Stimulated activated CD8-positive, alpha-beta memory T cell treated with anti-CD3 and anti-CD28 coated beads, Interleukin-2, amount 100 ng/mL, for 1 hour (primary cell): ENCODE measurements at regions not wholly inside any gene's neighbourhood (a gene's known extent, or its start where the extent isn't known, plus 50 kb on each side); places are given as distances from the start of the nearest gene placed in this dataset.

Source experiments
- DNase-seq, 2 donors: peaks; one replicate each; pipeline ENCODE4 v3.0.0-alpha.2; 2020; ENCODE audit warnings: low read depth in 2 of 2

DNA sequence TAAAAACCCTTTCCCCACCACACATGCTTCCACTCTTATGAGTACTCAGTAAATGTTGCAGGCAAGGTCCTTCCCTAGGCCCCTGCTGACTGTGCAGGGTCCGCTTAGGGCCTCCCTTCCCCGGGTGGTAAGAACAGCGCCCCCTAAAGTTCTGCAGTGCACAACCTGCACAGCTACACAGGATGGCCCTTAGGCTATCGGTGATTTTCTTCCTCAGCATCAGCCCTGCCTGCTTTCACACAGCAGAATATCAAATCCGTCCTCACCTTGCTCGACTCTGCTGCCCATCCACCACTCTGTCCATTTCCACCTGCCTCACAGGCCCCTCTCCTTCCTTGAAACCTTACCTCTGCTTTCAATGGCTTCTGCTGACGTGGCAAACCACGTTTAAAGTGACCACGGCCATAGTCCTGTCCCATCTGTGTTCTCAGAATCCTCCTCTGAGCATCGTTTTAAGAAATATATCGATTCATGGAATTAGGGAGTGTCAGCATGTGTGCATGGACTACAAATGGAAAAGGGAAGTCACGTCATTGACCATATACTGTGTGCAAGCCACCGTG lies 51.4 kb upstream of the TMEM132E start:
- DNase-seq = no peak

DNA sequence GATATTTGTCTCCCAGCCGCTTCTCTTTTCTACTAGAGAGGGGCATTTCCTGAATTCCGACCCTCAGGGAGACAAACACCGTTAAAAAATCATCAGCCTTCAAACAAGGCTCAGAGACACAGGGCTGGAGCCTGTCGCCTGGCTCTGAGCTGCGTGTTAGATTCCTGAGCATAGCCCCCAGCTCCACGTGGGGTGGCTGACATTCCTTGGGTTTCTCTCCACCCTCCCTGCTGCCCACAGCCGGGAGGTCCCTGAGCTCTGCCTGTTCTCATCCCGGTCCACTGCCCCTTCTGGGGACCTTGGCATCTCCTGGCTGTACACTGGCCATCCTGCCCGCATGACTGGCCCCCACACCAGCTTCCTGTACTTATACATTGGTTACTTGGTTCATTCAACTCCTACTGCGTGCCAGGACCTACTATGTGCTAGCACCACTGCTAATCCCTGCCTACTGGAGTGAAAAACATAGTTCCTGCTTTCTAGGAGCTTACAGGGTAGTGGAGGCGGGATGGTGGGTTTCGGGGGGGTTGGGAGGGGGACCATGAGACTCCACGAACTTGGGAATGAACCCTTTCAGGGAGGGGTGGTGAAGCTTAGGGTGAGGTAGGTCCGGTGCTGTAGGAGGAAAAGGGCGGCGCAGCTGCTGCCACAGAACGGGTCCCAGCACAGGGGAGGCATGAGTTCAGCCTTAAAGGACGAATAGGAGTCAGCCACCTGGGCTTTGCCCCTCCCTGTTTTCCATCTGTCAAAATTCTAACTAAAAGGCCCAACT lies 52.1 kb upstream of the TMEM132E start:
- DNase-seq = no peak

DNA sequence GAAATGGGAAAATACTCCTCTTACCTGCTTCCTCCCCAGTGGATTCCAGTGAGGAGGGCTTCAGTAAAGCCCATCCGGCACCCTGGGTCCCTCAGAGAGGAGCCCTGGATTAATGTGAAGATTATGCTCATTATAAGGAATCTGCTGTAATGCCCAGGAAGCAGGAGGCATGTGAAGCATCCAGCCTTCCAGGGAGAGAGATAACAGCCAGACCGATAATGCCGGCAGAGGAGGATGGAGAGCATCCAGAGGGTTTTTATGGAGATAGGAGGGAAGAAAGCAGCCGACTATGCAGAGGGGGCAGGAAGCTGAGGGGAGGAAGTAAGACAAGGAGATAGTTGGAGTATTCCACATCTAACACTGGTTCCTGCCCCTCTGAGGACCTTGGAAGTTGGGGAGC lies 53.7 kb upstream of the TMEM132E start:
- no peak for DNase-seq

DNA sequence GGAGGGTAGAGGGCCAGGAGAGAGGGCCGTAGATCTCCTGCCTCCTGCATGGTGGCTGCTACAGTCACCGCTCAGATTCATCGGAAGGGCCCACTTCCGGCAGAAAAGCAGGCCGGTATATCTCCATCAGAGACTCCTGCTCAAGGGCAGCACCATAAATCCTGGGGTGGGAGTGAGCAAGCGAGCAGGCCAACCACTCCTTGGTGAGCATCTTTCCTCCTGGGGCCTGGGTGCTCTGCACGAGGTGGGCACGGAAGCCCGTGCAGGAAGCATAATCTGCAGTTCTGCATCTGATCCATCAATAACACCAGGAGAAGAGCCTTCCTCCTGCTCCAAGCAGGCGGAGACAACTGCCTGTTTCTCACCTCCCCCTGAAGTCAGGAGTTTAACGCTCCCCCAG lies 57.4 kb upstream of the TMEM132E start:
- DNase-seq = no peak

DNA sequence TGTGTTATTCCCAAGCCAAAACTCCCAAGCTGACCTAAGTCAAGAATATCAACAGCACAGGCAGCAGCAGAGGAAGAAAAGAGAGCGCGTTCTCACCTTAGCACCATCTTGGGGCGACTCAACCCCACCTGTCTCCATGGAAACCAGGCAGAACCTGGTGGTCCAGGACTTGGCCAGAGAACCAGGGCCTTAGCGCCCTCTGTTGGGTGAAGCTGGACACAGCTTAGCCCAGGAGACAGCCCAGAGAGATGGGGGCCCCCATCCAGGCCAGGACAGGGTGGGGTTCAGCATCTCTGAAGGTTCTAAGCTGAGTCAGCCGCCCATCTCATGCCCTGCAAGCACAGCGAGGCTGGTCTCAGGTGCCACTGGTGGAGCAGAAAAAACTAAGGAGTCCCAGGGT lies 60.1 kb upstream of the TMEM132E start:
- no peak for DNase-seq

DNA sequence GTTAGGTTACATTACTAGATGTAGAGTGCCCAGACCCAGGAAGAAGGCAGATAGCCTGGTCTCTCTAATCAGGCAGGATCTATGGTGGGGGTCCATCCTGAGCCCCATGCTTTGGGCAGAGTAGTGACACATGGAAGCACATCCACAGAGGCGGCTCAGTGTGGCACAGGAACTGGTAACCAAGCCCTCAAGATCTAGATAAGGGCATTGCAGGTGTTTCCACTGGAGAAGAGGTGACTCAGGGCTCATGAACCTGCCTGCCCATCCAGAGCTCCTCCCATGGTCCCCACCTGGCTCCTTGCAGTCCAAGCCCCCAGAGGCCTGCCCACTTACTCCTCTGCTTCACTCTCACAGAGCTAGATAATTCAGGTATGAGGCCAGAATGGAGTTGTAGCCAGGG lies 62.0 kb upstream of the TMEM132E start:
- DNase-seq = no peak

DNA sequence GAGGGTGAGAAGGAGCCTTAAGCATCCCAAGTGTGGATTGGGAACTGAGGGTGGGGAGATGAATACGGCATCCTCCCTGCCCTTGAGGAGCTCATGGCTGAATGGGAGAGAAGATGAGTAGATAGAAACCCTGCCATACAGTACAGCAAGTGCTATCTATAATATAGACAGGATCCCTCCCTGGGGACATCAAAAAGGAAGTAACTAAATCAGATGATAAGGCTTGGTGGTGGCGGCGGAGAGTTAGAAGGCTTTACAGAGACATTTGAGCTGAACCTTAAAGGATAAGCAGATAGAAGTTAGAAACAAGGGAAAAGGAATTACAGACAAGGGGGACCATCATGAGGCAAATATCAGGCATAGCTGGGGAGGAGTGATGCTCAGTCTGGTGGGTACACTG lies 67.5 kb upstream of the TMEM132E start:
- no peak for DNase-seq

DNA sequence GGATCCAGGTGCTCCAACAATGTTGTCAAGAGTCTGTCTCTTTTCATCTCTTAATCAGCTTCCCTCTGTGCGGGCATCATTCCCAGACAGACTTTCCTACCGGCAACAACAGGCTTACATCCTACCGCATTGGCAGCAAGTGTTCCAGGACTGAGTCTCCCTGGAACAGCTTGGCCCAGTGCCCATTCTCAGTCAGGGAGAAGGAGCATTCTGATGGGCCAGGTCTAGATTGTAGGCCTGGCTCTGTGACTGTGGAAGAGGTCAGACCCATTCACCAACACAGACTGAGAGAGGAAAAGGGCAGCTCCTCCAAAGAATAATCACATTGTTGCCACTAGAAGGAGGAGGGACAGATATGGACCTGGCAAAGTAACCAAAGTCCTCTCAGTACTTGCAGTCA lies 68.1 kb upstream of the TMEM132E start:
- DNase-seq = no peak

DNA sequence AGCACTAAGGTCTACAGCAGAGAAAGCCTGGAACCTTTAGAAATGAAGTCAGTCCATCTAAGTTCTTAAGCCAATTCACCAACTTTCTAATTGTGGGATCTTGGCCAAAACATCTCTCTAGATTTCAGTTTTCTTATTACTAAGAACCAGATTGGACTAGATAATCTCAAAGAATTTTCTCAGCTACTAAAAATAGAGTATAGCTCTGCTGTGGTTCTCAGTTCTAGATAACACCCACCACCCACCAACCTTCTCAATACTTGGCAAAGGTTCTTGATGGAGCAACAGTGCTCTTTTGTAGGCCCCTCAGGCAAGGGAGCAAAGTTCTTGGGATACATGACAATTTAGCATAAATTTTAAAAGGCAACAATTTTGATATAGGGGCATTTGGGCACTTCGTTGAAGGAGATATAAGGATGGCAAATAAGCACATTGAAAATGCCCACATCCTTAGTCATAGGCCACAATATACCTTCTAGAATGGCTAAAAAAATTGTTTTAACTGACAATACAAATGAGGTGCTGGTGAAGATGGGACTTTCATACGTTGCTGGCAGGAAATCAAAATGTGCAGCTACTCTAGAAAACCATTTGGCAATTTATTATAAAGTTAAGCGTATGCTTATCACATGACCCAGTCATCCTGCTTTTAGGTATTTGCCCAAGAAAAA lies 74.4 kb upstream of the TMEM132E start:
- no peak for DNase-seq

DNA sequence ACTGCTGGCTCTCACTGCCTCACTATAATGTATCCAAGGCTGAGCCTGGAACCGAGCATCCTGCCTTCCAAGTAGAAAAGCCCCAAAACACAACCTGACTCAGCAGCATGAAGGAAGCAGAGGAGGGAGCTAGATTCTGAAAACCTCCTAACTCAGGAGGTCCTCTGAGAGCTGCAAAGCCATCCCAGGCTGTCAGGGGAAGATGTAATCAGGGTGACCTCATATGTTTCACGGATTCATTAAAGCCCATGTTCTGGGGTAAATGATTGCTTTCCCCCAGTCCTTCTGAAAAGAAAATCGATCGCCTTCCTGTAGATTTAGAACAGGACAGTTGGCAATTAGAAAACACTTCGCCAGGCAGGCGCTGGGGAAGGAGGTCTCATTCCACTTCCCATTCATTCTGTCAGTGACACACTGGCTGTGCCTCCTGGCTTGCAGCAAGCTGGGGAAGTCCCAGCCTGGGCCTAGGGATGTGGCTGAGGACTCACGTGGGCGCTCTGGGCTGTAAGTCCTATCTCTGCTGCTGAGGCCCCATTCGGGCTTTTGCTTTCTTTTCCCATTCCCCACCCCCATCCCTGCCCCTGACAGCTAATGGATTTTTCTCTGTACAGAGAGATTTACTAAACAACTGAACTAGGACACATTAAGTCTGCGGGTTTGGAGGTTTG lies 75.7 kb upstream of the TMEM132E start:
- DNase-seq = no peak

DNA sequence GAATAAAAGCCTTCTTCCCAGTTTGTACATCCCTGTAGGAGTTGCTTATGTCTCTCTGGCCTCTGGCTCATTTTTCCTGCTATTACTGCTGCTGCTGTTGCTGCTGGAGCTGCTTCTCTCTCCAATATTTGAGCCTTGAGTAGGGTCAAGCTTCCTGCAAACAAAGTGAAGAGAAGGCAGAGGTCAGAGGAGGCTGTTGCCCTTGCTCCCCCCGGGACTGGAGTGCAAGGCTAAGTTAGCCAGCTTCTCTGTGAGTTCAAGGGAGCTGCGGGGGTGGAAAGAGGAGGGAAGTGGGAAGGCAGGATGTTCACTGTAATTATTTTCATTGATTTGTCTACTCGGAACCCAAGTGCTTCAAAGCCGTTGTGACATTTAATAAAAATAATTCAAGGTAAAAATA lies 77.0 kb upstream of the TMEM132E start:
- DNase-seq = no peak

DNA sequence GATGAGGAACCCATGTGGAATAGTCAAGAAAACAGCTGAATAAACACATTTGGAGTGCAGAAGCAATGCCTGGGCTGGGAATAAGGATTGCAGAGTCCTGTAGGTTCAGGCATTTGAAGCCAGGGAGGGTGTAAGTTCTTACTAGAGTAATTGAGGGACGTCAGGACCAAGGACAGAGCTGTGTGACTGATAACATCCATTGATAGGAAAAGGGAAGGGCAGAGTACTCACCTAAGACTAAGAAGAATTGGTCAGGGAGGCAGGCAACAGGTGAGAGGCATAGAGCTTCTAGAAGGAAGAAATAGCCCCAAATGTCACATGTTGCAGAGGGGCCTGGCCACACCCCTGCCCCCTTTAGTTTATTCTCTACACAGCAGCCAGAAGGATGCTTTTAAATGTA lies 79.8 kb upstream of the TMEM132E start:
- DNase-seq = no peak

DNA sequence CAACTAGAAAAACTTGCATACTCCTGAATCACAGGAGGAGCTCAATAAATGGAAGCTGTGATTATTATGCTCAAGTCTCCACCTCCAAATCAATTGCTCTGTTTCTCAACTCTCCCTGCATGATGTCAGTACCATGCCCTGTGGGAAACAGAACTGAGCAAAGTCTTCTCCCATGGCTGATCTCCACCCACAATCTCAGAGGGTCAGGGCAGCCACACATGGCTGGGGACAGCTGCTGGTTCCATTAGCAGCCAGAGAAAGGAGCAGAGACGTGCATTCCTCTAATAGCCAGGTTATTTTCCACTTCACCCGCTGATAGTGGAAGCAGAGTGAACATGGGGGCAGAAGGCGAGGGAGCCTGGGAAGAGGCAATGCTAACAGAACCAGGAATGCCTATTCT lies 85.5 kb upstream of the TMEM132E start:
- no peak for DNase-seq

DNA sequence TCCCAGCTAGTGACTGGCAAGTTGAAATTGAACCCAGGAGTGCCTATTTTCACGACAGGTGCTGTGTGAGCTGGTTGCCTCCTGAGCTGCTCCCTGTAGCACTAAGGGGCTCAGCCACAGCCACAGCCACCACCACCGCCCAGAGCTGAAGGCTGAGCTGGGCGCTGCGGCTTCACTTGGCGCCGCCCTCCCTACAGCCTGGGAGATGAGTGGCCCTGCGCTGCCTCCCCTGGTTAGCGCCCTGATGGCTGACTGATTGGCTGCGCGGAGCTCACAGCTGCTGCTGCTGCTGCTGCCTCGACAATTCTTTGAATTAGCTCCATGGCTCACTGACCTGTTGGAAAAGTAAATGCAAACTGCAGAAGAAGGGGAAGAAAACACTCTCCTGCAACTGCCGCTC lies 91.8 kb upstream of the TMEM132E start:
- DNase-seq = no peak

DNA sequence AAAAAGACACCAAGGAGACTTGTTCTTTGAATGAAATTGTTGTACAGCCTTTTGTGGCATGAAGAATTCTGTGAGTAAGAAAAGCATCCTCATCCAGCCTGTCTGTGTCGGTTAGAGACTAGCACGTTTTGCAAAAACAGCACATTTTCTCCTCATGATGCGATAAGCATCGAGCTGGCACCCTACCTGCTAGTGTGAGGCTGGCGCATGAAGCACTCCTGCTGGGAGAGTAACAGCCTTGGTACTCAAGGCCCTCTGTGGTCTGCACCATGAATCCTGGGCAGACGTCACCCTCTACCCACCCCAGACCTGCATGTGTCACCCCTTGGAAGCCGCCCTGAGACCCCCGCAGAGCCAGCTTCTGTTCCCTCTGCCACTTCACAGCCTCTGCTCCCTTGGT lies 92.6 kb upstream of the TMEM132E start:
- no peak for DNase-seq

DNA sequence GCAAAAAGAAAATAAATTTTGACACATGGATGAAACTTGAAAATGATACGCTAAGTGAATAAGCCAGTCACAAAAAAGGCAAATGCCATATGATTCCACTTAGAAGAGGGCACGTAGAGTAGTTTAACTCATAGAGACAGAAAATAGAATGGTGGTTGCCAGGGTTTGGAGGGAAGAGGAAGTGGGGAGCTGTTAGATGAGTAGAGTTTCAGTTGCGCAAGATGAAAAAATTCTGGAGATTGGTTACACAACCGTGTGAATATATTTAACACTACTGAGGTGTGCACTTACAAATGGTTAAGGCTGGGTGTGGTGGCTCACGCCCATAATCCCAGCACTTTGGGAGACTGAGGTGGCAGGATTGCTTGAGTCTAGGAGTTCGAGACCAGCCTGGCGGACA lies 93.4 kb upstream of the TMEM132E start:
- no peak for DNase-seq

DNA sequence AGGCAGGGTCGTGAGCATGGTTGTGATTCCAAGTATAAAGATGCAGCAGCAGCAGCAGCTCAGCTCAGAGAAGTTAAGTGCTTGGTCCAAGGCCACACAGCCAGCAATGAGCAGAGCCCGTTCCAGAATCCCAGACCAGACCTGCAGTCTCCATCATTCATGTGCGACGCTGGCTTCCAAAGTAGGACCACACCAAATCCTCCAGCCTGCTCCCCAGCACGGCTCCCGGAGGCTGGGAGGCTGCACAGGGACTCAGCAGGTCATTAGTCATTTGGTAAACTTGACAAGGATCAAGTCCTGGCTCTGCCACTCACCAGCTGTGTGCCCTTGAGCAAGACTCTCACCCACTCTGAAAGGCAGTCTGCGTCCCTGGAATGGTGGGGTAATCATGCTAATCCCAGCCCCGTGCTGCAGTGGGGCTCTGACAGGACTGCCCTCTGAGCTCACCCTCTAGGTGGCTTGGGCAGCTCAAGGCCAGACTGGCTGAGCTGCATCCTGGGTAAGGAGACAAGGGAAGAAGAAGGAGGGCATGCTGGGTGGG lies 95.1 kb upstream of the TMEM132E start:
- DNase-seq = no peak

DNA sequence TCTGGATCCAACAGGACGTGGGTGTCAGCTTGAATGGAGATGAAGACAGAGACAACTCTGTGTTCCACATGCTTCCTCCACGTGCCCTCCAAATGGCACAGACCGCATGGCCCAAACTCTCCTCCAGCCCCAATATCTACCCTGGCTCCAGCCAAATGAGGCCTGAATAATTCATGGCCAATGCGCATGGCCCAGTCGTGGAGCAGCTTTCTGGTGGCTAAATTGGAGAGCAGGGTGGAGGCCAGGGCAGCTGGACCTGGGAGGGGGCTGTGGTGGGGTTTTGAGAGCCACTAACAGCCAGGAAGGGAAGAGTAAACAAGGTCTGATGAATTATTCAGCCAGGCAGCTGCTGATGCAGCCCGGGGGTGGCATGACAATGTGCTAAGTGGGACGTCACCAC lies 96.7 kb upstream of the TMEM132E start:
- DNase-seq = no peak

DNA sequence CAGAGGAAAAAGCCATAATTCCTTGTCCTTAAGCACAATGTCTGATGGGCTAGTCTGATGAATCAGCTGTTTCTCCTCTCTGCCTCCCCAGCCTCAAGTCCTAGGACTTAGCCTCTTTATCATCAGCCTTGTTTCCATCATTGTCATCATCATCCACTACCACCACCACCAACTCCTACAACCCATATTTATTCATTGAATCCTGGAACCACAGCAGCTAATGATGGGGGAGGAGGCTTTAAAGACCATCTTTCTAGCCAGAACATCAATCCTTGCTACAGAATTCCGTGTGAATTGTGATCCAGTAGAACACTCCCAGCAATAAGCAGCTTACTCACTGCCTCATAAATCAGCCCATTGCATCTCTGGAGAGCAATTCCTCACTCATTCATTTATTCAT lies 97.6 kb upstream of the TMEM132E start:
- DNase-seq = no peak

DNA sequence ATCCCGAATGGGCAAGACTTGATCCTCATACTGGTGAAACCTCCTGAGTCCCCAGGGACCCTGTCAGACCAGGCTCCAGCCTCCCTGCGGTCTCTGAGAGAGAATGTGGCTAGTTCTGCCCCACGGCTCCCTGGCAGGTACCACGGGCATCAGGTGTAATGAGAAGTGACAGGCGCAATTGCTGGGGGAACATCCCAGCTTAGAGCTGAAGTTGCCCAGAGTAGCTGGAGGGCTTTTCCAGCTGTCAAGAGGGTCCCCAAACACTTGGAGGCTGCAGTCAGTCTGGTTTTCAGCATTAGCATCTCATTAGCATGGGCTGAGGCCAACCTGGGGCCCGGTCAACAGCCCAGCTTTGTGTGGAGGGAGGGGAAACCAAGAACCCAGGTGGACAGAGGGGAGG lies 100.0 kb upstream of the TMEM132E start:
- no peak for DNase-seq

DNA sequence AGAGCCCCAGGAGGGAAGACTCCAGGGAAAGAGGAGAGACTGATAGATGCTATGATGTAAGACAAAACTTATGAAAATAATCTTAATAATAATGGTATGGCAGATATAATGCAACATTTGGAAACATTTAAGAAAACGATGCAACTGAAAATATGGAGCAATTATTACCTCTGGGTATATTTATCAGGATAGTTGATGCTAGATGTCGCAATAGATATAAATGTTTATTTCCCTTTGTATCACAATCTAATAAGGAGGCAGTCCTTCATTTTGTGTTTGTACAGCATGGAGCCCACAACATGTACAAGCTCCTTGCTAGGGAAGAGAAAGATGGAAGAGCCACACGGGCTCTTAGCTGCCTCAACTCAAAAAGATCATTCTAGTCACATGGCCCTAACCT lies 101.1 kb upstream of the TMEM132E start:
- DNase-seq = no peak

DNA sequence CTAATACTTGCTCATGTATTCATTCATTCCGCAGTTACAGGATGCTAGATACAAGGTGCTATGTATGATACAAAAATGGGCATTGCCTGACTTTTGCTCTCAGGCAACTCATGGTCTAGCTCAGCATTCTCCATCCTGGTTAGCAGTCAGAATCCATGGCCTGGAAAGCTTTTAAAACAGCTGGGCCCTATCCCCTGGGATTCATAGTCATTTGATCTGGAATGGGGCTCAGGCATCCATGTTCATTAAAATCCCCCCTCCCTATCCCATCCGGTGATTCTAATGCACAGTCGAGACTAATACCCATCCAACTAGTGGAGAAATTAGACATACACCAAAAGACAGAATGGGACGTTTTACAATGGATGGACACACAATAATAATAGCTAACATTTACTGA lies 104.1 kb upstream of the TMEM132E start:
- no peak for DNase-seq

DNA sequence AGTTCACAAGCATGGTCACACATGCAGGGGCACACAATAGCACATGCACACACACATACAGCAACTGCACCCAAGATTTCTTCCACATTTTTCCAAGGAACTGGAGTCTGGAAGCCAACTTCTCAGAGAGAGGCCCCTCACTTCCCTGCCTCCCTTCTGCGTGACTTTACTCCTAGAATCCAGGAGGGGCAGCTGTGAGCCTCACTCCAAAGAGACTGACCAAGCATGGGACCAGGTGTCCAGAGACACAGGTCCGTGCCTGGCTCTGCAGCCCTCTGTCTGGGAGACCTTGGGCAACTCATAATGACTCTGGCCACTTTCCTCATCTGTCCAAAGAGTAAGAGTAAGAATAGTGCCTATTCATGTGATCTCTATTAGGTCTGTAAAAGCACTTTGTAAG lies 104.7 kb upstream of the TMEM132E start:
- DNase-seq = no peak
